NCI-H1436 treated with DMSO at 0.1 percent for 48 hours (cell line): ENCODE measurements at regions not wholly inside any gene's neighbourhood (a gene's known extent, or its start where the extent isn't known, plus 50 kb on each side); places are given as distances from the start of the nearest gene placed in this dataset.

Source experiments
- DNase-seq: peaks from one replicate; lab custom pipeline; 2025; lab: John Stamatoyannopoulos, UW

GRCh38 chr2:129465045-129465444 is 514.4 kb upstream of the RAB6C start:
- no peak for DNase-seq

- DNase-seq: no peak
These were observed 513.1 kb upstream of the RAB6C start for GRCh38 chr2:129466389-129466788.

- no peak for DNase-seq
These were observed 512.3 kb upstream of the RAB6C start for GRCh38 chr2:129467012-129467779.

GRCh38 chr2:129467941-129468340 is 511.5 kb upstream of the RAB6C start:
- no peak for DNase-seq

GRCh38 chr2:129468879-129469278 is 510.6 kb upstream of the RAB6C start:
- no peak for DNase-seq

- no peak for DNase-seq
These were observed 510.1 kb upstream of the RAB6C start for GRCh38 chr2:129469389-129469788.

GRCh38 chr2:129469871-129470270 is 509.6 kb upstream of the RAB6C start:
- no peak for DNase-seq

- DNase-seq: no peak
These were observed 500.5 kb upstream of the RAB6C start for GRCh38 chr2:129478902-129479517.

- DNase-seq: no peak
These were observed 499.6 kb upstream of the RAB6C start for GRCh38 chr2:129479892-129480291.

GRCh38 chr2:129480790-129481189 is 498.7 kb upstream of the RAB6C start:
- DNase-seq: no peak

GRCh38 chr2:129481306-129482219 is 497.9 kb upstream of the RAB6C start:
- no peak for DNase-seq

- no peak for DNase-seq
These were observed 496.8 kb upstream of the RAB6C start for GRCh38 chr2:129482626-129483025.

- DNase-seq: no peak
These were observed 496.1 kb upstream of the RAB6C start for GRCh38 chr2:129483366-129483765.

- no peak for DNase-seq
These were observed 494.2 kb upstream of the RAB6C start for GRCh38 chr2:129484999-129485897.

GRCh38 chr2:129488376-129488775 is 491.1 kb upstream of the RAB6C start:
- no peak for DNase-seq

GRCh38 chr2:129490641-129491040 is 488.8 kb upstream of the RAB6C start:
- DNase-seq: no peak

GRCh38 chr2:129491308-129491707 is 488.2 kb upstream of the RAB6C start:
- DNase-seq: no peak

- DNase-seq: no peak
These were observed 486.9 kb upstream of the RAB6C start for GRCh38 chr2:129492548-129492947.

- DNase-seq: no peak
These were observed 479.7 kb upstream of the RAB6C start for GRCh38 chr2:129499747-129500146.

GRCh38 chr2:129502781-129503180 is 476.7 kb upstream of the RAB6C start:
- DNase-seq: no peak

- DNase-seq: no peak
These were observed 474.8 kb upstream of the RAB6C start for GRCh38 chr2:129504646-129505045.

- DNase-seq: no peak
These were observed 460.5 kb upstream of the RAB6C start for GRCh38 chr2:129518937-129519336.
